GM19239 (cell line): ENCODE measurements at regions not wholly inside any gene's neighbourhood (a gene's known extent, or its start where the extent isn't known, plus 50 kb on each side); places are given as distances from the start of the nearest gene placed in this dataset.
"Not testable (repeated sequence)": the region's sequence is repeated elsewhere in the genome, so short reads cannot be mapped to it uniquely, and the experiment has no call there.

Experiments
- DNase-seq: peaks from one replicate; pipeline ENCODE4 v3.0.0; 2011; ENCODE audit warnings: low spot score; ENCODE audit not compliant: insufficient read length
- FAIRE-seq: peaks from 2 replicates; lab custom pipeline; 2011; peaks lifted over from hg19 to GRCh38; lab: Jason Lieb, UNC

DNA sequence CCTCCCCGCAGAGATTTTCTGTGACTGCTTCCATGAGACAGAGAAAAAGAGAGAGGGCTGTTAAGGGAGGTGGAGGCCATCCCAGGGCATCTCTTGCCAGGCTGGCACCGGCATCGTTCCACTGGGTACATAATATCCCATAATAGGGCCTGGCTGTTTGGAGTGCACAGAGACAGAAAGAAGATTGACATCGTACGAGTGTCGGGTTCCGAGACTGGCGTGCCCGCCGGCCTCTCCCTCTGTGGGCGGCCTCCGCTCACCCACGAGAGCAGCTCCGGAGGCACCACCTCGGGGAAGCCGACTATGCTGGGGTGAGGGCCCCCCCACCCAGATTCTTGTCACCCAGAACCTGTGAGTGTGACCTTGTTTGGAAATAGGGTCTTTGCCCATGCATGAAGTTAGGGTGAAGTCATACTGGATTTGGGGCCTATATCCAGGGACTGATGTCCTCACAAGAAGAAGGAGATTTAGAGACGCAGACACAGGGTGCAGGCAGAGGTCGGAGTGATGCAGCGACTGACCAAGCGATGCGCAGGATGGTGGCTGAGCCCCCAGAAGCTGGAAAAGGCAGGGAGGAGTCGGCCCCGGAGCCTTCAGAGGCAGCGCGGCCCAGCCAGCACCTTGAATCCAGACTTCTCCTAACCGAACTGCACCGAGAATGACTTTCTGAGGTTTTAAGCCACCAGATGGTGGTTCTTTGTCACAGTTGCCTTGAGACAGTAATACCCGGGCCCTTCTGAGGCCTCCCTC lies 101.8 kb upstream of the CIBAR2 start:
- FAIRE-seq = no peak
- no peak for DNase-seq

DNA sequence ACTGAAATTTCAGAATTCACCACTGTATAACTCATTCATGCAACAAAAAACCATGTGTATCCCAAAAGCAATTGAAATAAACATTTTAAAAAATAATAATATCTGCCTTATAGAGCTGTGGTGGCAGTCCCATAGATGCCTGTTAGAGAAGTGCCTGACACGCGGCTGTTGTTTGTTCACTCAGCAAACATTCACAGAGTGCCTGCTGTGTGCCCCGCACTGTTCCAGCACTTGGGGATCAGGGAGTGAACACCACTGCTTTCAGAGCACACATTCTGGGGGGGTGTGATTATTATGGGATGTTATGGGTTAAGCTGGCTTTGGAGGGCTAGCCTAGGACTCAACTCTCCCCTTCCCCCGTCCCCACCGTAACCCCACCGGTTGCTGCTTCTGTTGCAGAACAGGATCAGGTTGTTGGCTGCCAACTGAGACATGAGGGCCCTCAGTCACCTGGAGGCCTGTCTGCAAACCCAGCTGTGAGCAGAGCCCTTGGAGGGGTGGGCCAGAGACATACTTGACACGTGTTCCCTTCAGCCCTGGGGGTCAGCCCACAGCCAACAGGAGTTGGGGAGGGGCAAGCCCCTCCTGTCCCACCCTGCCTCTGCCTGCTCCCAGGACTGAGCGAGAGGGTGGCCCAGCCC lies 103.3 kb upstream of the CIBAR2 start:
- FAIRE-seq (no peak), DNase-seq (no peak)

GRCh38 chr16:85216522-85217375 lies 104.5 kb upstream of the CIBAR2 start:
- DNase-seq = no peak
- FAIRE-seq = no peak

- FAIRE-seq = no peak
- no peak for DNase-seq
Measured at GRCh38 chr16:85220125-85220839, 108.0 kb upstream of the CIBAR2 start.

DNA sequence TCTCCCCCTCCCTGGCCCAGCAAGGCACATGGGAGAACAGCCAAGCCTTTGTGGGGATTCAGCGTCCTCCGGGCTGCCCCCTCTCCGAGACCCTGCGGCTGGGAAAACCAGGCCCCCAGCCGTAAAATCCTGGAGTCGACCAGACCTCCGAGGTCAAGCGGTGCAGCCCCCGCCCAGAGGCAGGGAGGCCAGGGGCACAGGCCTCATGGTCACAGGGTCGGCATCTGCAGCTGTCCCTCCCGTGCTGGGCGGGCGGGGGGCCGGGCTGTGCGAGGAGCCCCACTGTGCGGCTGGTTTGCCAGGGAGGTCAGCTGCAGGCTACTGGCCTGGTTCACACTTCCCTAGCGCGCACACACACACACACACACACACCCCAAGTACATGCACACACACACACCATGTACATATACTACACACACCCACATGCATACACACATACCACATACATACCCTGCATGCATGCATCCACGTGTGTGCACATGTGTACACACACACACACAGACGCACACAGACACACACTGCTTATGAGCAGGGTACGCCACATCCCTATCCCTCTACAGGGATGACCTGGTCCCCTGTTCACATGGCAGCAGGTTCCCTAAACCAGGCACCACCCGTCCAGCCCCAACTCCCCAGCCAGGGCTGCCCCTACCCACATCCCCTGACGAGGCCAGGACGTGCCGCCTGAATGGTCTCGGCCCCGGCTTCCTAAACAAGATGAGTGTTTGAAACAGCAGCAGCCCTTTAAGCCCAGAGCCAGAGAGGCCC lies 108.9 kb upstream of the CIBAR2 start:
- no peak for DNase-seq
- FAIRE-seq = no peak

GRCh38 chr16:85221771-85222154 lies 109.5 kb upstream of the CIBAR2 start:
- DNase-seq (no peak), FAIRE-seq (no peak)

DNA sequence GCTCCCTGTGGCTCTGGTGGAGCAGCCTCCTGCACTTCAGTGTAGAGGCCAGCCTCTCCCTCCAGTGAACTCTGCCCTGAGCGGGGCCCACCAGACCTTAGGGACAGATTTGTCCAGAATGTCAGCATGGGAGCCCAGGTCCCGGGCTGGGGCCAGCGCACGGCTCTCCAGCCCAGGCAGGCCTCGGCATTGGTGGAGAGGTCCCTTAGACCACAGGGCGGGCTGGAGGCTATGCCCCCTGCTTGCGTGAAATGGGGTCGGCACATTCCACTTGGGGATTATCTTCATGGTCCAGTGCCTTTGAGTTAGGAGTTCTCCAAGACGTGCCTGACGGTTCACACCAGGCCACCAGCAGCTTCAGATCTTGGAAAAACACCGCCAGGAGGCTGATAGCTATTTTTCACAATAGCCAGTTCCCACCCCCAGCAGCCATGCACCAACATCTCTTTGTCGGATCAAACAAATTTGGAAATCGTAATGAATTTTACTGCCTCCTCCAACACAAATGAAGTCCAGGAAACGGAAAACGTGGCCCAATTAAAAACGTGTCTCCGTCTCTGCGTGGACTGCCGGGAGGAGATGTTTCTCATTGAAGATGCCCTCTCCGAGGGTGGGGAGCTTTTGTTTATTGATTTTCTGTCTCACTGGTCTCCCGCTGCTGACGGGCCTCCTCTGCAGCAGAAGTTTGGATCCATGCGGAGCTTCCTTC lies 110.0 kb upstream of the CIBAR2 start:
- FAIRE-seq (no peak), DNase-seq (no peak)

GRCh38 chr16:85225257-85225656 lies 113.0 kb upstream of the CIBAR2 start:
- FAIRE-seq = no peak
- no peak for DNase-seq

DNA sequence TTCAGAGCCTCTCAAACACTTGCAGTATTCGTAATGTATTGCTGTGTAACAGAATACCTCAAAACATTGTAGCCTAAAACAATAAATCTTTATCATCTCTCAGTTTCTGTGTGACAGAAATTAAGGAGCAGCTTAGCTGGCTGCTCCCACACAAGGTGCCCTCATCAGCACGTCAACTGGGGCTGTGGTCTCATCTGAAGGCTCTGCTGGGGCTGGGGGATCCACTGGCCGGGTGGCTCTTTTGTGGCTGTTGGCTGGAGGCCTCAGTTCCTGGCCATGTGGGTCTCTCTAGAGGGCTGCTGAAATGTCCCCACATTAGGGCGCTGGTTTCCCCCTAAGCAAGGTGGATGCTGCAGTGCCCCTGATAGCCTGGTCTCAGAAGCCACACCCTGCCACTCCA lies 113.4 kb upstream of the CIBAR2 start:
- DNase-seq (no peak), FAIRE-seq (no peak)

GRCh38 chr16:85227084-85227945 lies 115.0 kb upstream of the CIBAR2 start:
- DNase-seq (peak; percentile 84), FAIRE-seq (peak; percentile 99)

DNA sequence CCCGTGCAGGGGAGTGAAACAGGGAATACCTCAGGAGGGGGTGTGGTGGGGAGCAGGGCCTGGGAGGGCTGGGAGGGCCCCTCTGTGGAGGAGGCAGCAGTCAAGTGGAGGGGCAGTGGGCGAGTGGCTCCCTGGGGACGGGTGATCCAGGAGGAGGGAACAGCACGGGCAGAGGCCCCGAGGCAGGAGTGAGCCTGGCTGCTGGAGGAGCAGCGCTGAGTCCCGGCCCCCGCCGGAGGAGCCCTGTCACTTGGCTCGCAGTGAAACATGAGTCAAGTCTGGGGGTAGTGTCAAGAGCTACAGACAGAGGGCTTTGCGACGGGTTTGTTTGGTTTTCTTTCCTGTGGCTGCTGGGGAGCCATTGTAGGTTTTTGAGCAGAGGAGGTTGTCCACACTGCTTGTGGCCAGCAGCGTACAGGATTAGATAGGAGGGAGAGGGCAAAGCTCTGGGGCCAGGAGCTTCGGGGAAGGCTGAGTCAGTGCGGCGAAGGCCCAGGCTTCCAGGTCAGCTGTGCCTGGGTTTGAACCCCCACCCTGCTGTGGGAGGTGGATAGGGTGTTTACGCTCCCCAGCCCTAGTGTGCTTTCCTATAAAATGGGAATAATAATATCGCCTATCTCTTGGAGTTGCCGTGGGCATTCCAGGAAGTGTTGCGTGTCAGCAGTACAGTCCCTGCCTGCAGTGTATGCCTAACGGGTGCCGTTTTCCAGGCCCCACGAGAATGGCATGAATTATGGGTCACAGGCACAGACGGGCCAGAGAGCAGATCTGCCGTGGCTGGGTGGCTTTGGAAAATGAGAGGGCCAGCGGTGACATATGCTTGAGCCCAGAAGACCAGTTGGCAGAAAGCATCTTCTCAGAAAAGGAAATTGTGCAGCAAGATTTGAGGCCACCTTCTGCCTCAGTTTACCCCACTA lies 115.9 kb upstream of the CIBAR2 start:
- FAIRE-seq = no peak
- DNase-seq = no peak

DNA sequence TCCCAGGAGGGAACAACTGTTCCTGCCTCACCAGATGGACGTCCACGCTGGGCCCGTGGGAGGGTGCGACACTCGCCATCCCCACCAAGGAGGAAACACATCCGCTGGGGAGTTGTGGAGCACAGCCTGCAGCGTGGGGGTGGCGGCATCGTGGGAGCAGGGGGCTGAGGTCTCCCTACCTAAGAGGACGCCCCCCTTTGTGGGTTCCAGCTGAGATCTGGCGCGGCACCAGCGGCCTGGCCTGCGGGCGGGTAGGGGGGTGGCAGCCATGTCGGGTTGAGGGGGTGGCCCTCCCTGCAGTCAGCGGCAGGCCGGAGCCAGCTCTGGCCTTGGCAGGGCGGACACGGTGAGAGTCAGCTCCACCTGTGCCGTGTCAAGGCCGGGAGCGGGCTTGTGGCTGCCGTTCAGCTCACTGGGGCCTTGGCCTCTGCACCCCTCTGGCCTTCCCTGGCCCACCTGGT lies 116.7 kb upstream of the CIBAR2 start:
- FAIRE-seq (no peak), DNase-seq (no peak)

DNA sequence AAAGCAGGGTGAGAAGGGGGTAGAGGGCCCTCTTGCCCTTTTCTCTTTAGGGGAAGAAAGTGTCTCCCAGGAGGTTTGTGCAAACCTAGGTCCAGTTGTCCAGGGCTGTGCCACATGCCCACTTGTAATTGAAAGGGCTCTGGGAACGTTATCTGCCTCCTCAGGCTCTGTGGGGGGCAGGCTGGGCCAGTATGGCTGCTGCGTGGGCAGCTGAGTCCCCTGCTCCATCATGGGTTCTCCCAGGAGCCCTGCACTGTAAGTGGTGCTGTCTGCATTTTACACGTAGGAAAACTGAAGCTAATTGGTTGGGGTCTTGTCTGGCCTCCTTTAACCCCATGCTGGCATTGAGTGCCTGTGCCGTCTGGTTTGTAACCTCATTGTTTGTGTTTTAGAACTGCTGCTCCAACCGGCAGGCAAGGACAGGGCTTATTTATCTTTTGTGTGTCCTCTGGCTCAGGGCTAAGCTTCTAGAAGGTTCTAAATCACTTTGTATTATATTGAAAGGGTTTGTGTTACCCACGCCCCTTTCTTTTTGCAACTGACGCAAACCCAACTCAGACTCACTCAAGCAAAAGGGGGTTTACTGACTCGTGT lies 117.7 kb upstream of the CIBAR2 start:
- DNase-seq (no peak), FAIRE-seq (no peak)

GRCh38 chr16:85230764-85231383 lies 118.6 kb upstream of the CIBAR2 start:
- not testable (repeated sequence) for DNase-seq, FAIRE-seq

- FAIRE-seq (no peak), DNase-seq (no peak)
Measured at GRCh38 chr16:85231959-85232358, 119.7 kb upstream of the CIBAR2 start.
